Tibial nerve (tissue), 4 donors: ENCODE measurements at regions not wholly inside any gene's neighbourhood (a gene's known extent, or its start where the extent isn't known, plus 50 kb on each side); places are given as distances from the start of the nearest gene placed in this dataset.

Experiments used
- EP300 ChIP-seq, 2 donors: sonication (generic); formaldehyde crosslinking; IDR thresholded peaks; one replicate each; pipeline ENCODE4 v1.6.1; 2017; ENCODE audit warnings: antibody characterized with exemption in 2 of 2, mild to moderate bottlenecking in 1 of 2
- TF ChIP-seq, protein P1 (sequence below), 5 experiments: fragments of 200-600 bp in 3 of 5; fragments of 450-650 bp in 2 of 5; sonication (generic) in 3 of 5; IDR thresholded peaks; one replicate each; pipeline ENCODE4 v1.5.1; 2016 to 2019; ENCODE audit warnings: antibody characterized with exemption in 5 of 5, mild to moderate bottlenecking in 3 of 5, moderate library complexity in 2 of 5

DNA sequence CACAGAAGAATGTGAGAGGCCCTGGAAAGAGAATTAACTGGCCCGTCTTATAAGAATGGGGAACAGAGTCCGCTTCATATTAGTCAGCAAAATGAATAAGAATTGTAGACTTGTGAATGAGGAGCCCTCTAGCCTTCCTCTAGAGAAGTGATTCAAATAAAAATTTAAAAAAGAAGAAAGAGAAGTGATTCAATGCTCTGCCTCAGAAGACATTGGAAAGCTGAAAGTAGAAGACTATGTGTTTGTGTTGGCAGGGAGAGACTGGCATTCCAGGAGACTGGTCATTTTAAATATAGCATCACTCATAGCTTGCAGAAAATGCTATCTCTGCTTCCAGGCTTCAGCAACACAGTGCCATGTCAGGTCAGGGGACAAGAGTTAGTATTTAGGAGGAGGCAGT lies 190.6 kb upstream of the HS3ST3A1 start:
- TF ChIP-seq, protein P1, sequence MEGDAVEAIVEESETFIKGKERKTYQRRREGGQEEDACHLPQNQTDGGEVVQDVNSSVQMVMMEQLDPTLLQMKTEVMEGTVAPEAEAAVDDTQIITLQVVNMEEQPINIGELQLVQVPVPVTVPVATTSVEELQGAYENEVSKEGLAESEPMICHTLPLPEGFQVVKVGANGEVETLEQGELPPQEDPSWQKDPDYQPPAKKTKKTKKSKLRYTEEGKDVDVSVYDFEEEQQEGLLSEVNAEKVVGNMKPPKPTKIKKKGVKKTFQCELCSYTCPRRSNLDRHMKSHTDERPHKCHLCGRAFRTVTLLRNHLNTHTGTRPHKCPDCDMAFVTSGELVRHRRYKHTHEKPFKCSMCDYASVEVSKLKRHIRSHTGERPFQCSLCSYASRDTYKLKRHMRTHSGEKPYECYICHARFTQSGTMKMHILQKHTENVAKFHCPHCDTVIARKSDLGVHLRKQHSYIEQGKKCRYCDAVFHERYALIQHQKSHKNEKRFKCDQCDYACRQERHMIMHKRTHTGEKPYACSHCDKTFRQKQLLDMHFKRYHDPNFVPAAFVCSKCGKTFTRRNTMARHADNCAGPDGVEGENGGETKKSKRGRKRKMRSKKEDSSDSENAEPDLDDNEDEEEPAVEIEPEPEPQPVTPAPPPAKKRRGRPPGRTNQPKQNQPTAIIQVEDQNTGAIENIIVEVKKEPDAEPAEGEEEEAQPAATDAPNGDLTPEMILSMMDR (IDR thresholded peaks at IDR 0.05): no peak
- TF ChIP-seq EP300 (IDR thresholded peaks at IDR 0.05): no peak
